GM12865 (cell line): ENCODE measurements at regions not wholly inside any gene's neighbourhood (a gene's known extent, or its start where the extent isn't known, plus 50 kb on each side); places are given as distances from the start of the nearest gene placed in this dataset.

ENCODE experiments used
- DNase-seq: peaks from one replicate; pipeline ENCODE4 v3.0.0; 2010; ENCODE audit warnings: low read depth
- H3K4me3 ChIP-seq: 2 replicates; pipeline ENCODE4 v1.5.1; 2011; ENCODE audit warnings: mild to moderate bottlenecking, low read depth, low read length, control low read depth
- TF ChIP-seq, protein P1 (sequence below): IDR thresholded peaks from 2 replicates; pipeline ENCODE4 v1.5.1; 2011; ENCODE audit warnings: low read length, control low read depth, low read depth, inconsistent platforms; ENCODE audit not compliant: insufficient read depth; ENCODE audit errors: missing control alignments

DNA sequence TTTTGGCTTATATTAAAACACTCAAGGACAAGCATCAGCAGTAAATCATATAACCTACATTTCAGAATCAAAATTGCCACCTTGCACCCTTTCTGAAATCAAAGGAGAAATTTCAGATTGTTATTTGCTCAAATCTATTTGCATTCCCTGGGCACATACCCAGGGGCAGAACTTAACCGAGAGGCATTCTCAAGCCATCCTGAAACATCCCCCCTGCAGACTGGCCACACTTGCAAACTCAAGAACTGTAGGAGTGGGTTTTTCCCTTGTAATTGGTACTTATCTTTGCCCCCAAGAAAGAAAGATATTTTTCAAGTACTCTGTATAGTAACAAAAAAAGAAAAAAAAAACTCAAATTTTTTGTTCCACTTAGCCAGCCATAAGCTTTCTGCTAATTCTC, 213.6 kb upstream of the ESRRG start:
- no peak overlapping the region for H3K4me3 ChIP-seq
- TF ChIP-seq, protein P1, sequence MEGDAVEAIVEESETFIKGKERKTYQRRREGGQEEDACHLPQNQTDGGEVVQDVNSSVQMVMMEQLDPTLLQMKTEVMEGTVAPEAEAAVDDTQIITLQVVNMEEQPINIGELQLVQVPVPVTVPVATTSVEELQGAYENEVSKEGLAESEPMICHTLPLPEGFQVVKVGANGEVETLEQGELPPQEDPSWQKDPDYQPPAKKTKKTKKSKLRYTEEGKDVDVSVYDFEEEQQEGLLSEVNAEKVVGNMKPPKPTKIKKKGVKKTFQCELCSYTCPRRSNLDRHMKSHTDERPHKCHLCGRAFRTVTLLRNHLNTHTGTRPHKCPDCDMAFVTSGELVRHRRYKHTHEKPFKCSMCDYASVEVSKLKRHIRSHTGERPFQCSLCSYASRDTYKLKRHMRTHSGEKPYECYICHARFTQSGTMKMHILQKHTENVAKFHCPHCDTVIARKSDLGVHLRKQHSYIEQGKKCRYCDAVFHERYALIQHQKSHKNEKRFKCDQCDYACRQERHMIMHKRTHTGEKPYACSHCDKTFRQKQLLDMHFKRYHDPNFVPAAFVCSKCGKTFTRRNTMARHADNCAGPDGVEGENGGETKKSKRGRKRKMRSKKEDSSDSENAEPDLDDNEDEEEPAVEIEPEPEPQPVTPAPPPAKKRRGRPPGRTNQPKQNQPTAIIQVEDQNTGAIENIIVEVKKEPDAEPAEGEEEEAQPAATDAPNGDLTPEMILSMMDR, result no peak
- DNase-seq, result no peak

DNA sequence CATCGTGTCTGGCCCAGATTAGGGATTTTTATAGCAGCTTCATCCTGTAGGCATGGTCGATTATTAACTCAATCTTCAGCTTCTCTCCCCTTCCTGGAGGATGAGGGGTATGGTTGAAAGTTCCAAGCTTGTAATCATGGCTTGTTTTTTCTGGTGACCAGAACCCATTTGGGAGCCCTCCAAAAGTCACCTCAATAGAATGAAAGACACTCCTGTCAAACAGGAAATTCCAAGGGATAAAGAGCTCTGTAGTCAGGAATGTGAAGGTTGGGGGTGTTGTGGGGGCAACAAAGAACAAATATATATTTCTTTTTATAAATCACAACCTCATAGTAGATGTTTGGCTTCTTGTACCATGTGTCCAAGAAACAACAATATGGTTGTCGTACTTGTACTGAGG, 212.7 kb upstream of the ESRRG start:
- TF ChIP-seq, protein P1, result no peak
- no peak for DNase-seq
- H3K4me3 ChIP-seq, result no peak overlapping the region

DNA sequence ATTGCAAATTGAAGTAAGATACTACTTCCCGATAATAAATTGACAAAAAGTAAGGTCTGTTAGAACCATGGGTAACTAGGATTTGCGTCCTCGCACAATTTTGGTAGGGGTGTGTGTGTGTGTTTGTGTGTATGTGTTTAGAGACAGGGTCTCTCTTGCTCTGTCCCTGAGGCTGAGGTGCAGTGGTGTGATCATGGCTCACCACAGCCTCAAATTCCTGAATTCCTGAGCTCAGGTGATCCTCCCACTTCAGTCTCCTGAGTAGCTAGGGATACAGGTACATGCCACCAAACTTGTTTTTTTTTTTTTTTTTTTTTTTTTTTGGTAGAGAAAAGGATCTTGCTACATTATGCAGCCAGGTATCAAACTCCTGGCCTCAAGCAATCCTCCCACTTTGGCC, 209.2 kb upstream of the ESRRG start:
- TF ChIP-seq, protein P1, result no peak
- DNase-seq, result no peak
- H3K4me3 ChIP-seq, result no peak overlapping the region

DNA sequence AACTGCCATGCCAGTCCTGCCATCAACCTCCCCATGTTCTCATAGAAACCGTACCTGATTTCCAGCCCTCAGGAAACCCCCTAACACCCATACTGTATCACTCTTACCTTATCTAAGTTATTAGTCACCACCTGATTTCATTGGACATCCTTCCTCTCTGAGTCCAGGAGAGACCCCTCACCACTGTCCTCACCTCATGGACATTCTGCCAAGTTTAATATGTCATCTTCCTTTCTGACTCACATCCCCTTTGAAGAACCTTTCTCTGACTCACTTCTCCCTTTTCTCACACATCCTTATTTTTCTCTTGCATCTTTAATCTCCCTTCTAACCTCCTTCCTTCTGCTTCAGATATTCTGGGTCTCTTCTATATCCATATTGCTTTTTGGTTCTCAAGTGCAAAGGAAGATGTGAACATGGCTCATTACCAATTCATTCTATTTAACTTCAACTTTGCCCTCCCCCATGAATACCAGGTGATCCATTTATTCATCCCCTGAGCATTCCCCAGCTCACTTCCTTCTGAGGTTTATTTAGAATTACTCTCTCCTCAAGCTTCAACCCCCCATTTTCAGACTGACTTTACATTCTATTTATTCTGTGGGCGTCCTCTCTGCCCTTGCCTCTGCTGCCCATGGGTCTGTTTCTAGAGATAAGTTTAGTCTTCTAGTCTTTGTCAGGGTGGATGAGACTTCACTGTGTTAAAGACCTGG, 206.8 kb upstream of the ESRRG start:
- no peak overlapping the region for H3K4me3 ChIP-seq
- DNase-seq, result no peak
- TF ChIP-seq, protein P1, result no peak

DNA sequence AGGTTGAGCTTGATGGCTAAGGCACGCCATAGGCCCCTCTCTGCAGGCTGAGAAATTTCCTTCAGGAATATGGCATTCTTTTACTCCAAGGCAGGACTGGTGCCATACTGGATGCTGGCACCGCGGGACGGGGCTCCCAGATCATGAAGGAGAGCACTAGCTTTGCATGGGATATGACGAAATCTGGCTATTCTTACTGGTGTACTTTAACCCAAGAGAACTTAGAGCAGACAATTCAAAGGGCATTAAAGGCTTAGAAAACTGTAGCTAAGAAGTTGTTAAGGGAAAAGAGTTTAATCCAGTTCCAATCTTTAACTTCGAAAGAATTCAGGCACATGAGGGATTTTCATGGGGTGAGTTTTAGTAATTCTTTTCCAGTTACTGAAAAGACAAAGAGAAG, 204.4 kb upstream of the ESRRG start:
- no peak overlapping the region for H3K4me3 ChIP-seq
- DNase-seq, result no peak
- TF ChIP-seq, protein P1, result no peak

DNA sequence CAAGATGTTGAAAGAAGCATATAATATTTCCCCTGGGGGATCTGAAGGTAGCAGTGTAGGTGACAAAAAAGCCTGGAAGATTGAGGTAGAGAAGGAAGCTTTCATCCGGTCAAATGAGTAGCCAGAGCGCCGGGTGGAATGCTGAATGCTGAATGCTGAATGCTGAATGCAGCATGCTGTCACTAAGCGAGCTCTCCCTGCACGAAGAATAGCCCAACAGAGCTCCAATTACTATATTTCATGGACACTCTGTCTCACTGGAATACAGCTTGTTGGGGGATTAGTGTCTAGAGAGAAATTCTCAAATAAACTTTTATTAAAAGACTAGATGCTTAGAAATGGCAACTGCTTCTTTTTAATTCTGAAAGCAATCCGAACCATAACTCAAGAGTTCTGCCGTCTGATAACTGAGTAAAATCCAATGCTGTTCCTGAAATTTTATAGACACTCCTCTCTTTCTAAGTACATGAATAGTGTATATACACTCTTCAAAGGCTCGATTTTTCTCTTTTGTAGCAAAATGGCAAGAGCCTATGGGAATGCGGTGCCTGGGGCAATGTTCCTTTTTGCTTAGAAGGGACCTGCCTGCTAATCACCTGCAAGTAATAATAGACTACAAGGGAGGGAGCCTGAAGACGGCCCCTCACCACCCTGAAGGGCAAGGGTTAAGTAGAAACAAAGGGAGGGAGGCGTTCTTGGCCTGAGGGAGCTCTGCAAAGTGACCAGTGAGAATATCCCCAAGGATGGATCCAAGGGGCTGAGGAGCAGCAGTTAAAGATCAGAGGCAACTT, 203.7 kb upstream of the ESRRG start:
- no peak for DNase-seq
- H3K4me3 ChIP-seq, result no peak overlapping the region
- TF ChIP-seq, protein P1, result no peak
